GM12874 (cell line): ENCODE measurements at regions not wholly inside any gene's neighbourhood (a gene's known extent, or its start where the extent isn't known, plus 50 kb on each side); places are given as distances from the start of the nearest gene placed in this dataset.

Experiments
- CTCF ChIP-seq: IDR thresholded peaks from 2 replicates; pipeline ENCODE4 v1.5.1; 2011; ENCODE audit warnings: low read depth, mild to moderate bottlenecking, control low read depth, low read length, moderate library complexity; ENCODE audit not compliant: insufficient read depth

GRCh38 chr18:73841661-73842060, 306.0 kb downstream of the FBXO15 start:
- no peak for TF ChIP-seq CTCF

DNA sequence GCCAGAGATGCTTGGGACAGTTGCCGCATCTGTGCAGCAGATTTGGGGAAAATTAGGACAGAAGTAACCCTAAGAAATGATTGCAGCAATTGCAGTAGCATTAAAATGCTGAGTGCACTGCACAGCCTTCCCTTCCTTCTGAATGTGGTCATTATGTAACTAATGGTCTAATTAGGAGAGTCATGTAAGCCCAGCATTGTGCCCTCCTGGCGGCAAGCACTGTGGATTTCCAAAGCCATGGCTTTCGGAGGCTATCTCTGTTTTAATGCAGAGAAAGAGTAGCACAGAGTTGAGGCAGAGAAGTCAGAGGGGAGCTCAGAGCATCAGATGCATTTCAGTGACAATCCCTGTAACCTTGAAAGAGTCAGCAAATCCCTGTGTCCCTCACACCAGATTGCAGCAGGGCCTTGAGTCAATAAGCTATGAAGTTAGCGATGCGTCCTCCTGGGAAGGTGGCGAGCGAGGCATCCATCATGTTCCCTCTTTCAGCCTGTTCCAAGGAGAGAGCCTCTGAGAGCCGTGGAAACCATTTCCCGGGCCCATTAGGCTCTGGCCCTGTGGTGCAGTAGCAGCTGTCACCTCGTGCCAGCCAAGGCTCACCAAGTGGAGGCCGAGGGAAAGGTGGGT, 307.2 kb downstream of the FBXO15 start:
- TF ChIP-seq CTCF, result no peak

DNA sequence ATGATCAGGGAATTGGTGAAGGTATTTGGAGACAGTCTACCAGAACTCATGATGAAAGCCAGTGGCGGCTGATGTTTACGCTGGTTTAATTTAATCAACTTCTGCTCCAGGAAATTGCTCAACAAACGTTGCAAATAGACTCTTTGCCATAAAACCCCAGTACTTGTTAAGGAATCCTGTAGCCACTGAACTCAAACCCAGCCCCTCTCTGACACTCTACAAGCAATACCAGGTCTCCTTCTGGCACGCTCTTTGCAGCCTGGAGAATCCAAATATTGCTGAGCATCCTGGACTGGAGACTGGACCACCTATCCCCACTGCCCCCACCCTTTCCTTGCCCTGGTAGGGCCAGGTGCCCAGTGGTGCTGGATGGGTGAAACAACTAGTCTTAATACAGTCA, 308.2 kb downstream of the FBXO15 start:
- TF ChIP-seq CTCF, result no peak

DNA sequence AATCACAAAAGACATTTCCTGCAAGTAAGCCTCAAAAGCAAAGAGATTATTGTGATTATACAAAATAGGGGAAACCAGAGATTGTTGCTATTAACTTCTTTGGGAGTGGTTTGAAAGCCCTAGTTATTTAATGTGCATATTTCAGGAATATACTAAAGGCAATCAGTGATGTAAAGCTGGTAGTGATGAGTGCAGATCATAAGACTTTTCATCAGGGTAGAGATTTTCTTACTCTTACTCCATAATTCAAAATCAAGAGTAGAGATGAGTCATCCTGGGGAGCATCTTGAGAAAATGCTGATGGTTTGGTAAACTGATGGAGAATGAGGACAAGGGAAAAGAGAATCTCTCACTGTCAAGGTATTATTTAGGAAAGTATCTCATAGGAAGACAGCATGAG, 309.5 kb downstream of the FBXO15 start:
- no peak for TF ChIP-seq CTCF

- TF ChIP-seq CTCF, result no peak
These were observed 311.8 kb downstream of the FBXO15 start for GRCh38 chr18:73835656-73836364.

DNA sequence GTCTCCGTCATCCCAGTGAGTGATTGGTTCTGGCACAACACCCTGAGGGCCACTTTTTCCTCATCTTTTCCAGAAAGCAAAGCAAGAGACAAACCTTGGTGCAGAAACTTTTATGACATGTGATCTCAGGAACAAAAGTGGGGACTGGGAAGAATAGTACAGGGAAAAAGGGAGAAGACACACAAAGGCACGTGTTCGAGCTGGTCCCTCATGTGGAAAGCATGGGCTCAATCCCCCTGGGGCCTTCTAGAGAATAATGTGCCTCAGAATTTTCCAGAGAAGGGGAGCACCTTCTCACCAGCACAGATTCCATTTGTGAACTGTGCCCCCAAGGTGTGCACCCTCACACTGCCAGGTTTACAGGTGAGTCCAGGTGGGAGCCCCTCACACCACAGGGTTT, 312.6 kb downstream of the FBXO15 start:
- no peak for TF ChIP-seq CTCF

- no peak for TF ChIP-seq CTCF
These were observed 315.9 kb downstream of the FBXO15 start for GRCh38 chr18:73831688-73832087.
